HS-27A (cell line): ENCODE measurements at regions not wholly inside any gene's neighbourhood (a gene's known extent, or its start where the extent isn't known, plus 50 kb on each side); places are given as distances from the start of the nearest gene placed in this dataset.

ENCODE experiments used
- DNase-seq: peaks from one replicate; pipeline ENCODE4 v3.0.0-alpha.2; 2012; ENCODE audit warnings: low read depth, missing footprints

GRCh38 chr3:166205158-166205557 lies 367.9 kb upstream of the BCHE start:
- DNase-seq = no peak

DNA sequence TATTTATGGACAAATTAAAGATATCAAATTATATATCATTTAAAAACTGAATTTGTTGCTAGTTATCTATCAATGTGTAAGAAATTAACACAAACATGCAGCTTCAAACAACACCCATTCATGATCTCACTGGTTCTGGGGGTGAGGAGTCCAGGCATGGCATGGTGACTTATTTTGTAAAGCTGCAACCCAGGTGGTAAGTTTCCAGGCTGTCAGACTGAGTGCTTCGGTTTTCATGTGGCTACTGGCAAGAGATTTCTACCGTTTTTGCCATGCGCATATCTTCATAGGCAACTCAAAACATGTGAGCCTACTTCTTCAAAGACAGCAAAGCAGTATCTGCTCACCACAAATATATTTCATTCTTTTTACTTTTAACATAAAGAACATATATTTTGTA lies 364.3 kb upstream of the BCHE start:
- no peak for DNase-seq

- DNase-seq = no peak
Measured at GRCh38 chr3:166199491-166199890, 362.3 kb upstream of the BCHE start.

DNA sequence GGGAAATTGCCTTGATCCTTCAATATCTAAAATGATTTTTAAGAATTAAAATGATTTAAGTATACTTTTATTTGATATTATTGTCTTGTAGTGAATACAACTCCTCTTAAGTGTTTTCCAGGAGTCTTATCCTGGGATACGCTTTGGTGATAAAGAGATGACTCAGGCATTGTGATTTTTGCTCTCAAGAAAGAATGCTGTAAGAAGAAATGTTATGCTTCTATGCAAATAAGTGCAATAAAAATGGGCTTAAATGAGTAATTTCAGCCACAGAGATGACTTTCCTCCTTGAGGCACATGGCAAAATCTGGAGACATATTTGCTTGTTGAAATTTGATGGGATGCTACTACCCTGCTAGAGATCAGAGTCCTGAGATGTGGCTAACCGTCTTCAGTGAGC lies 358.6 kb upstream of the BCHE start:
- DNase-seq = no peak

- no peak for DNase-seq
Measured at GRCh38 chr3:166191411-166191810, 354.2 kb upstream of the BCHE start.

DNA sequence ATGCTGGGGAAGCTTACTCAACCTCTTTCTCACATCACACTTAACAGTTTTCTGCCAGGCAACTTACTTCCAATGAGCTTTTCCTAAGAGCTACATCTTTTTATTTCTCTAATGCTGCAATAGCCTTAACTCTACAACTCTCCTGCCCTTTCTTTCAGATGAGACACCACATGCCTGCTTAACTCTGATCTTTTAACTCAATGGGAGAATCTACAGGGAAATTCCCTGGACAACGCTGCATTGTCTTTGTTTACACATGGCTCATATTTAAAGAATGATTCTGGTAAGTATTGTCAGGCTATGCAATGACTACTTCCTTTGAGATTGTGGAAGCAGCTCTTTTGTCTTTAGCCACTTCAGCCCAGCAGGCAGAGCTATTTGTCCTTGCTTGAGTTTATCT lies 353.1 kb upstream of the BCHE start:
- no peak for DNase-seq

DNA sequence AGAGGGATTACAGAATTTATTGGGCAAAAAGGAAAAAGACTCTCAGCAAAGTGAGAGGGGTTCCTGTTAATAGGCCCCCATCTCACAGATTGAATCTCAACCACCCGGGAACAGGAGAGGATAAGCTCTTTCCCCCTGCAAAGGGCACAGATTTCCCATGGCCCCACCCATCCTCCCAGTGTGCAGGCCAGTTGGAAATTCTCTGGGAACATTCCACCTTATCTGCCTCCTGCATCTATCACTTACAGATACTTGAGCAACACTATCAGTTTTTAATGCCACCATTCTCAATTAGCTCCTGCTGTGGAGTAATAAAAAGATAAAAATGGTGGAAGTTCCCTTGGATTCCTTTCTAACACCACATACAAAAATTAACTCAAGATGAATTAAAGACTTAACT lies 350.0 kb upstream of the BCHE start:
- no peak for DNase-seq

- DNase-seq = no peak
Measured at GRCh38 chr3:166186003-166186402, 348.8 kb upstream of the BCHE start.

- no peak for DNase-seq
Measured at GRCh38 chr3:166177130-166177529, 339.9 kb upstream of the BCHE start.

DNA sequence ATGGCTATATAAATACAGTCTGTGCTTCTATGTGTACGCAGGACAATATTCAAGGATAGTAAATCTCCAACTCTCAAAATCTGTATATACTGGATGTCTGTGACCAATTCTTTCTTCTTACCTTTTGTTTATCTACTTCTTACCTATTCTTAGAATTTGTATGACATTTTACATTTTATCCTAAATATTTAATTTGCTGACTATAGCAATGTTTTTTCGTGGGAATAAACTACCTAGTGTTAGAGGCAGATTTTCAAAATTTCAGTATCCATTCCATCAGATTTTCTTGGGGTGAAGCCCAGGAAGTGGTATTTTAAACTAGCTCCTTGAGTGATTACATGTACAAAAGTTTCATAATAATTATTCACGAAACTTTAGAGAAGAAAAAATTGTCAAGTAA lies 334.5 kb upstream of the BCHE start:
- no peak for DNase-seq

DNA sequence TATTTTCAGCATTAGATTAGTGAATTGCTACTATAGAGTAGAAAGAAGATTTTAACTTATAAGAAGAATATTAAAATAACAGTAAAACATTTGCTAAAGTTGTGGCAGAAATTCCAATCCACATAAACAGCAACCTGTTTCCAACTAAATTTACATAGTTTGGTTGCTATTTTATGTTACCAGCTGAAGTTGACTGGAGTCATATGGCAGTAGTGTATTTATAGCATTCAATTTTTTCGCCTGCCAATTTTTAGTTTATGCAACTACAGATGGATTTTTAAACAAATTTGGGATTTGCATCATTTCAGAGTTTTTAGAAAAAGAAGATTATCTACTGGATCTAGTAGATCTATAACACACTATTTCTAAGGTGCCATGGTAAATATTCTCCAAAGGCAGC lies 332.5 kb upstream of the BCHE start:
- no peak for DNase-seq

- no peak for DNase-seq
Measured at GRCh38 chr3:166127969-166128368, 290.7 kb upstream of the BCHE start.

- DNase-seq = no peak
Measured at GRCh38 chr3:166125179-166125578, 288.0 kb upstream of the BCHE start.

- DNase-seq = no peak
Measured at GRCh38 chr3:166123576-166123975, 286.4 kb upstream of the BCHE start.

GRCh38 chr3:166123088-166123487 lies 285.9 kb upstream of the BCHE start:
- DNase-seq = no peak

DNA sequence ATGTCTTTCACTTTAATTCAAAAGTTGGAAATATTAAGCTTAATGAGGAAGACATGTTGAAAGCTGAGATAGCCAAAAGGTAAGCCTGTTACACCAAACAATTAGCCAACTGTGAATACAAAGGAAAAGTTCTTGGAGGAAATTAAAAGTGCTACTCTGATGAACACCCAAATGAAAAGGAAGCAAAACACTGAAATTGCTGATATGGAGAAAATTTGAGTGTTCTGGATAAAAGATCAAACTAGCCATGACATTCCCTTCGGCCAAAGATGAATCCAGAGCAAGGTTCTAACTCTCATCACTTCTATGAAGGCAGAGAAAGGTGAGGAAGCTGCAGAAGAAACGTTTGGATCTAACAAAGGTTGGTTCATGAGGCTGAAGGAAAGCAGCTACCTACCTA lies 280.8 kb upstream of the BCHE start:
- DNase-seq = no peak

DNA sequence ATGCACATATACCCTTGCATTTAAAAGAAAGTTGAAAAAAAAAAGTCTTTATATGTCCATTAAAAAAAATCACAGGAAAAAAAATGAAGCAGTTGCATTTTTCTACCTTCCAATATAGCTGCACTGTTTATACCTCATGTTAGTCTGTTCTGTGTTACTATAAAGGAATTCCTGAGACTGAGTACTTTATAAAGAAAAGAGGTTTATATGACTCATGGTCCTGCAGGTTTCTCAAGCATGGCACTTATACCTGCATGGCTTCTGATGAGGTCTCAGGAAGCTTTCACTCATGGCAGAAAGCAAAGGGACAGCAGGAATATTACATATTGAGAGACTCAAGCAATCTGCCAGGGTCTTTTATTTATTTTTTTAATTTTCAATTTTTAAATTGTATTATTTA lies 277.2 kb upstream of the BCHE start:
- DNase-seq = no peak

DNA sequence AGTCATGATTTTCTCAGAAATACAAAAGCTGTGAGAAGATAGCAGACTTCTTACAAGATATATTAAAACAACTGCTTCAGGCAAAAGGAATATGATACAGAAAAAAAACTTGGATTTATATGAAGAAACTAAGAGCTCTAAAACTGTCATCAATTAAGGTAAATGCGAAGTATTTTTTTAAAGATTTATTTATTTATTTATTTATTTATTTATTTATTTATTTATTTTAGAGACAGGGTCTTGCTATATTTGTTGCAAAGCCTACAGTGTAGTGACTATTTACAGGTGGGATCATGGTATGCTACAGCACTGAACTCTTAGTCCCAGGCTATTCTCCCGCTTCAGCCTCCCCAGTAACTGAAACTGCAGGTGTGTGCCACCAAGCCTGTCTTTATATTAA lies 274.3 kb upstream of the BCHE start:
- no peak for DNase-seq

DNA sequence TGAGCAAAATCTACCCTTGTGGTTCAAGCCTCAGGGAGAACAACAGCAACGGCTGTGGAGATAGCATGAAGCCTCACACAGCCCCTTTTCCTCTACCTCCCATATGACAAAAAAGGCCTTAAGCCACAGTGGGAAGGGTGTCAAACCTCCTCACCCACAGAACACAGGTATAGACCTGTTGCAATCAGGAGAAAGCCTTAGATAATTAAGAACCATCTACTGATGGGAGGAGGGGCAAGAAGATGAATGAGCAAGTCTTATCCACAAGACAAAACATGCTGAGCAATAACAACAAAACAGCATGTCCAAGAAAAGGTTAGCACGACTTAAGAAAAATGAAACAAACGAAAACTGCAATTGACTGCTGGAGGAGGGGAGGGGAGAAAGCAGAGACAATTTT lies 272.9 kb upstream of the BCHE start:
- DNase-seq = no peak

DNA sequence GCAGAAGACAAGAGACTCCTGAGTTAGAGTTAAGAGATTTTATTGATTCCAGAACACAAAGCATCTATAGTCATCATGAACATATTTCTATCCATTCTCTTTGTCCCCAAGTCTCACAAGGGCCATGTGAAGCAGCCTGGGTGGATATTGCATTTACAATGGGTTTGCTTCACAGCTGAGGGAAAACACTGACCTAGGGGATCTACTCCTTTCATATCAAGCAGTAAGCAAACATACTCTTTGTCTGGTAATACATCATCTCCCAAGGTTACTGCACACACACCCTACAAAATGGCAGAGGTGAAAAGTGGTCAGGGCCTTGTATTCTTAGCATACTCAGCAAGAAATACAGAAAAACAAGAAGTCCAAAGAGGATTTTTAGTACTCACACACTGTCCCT lies 267.7 kb upstream of the BCHE start:
- DNase-seq = no peak

DNA sequence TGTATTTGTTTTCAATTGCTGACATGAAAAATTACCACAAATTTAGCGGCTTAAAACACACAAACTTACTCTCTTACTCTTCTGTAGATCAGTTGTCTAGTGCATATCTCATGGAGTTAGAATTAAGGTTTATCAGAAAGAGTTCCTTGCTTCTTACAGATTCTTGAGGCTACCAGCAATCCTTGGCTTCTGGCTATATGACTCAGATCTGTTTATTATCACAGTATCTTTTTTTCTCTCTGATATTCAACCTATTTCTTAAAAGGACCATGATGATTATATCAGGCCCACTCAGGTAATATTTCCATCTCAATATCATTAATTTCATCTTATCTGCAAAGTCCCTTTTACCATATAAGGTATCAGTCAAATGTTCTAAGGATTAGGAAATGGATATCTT lies 263.5 kb upstream of the BCHE start:
- no peak for DNase-seq

DNA sequence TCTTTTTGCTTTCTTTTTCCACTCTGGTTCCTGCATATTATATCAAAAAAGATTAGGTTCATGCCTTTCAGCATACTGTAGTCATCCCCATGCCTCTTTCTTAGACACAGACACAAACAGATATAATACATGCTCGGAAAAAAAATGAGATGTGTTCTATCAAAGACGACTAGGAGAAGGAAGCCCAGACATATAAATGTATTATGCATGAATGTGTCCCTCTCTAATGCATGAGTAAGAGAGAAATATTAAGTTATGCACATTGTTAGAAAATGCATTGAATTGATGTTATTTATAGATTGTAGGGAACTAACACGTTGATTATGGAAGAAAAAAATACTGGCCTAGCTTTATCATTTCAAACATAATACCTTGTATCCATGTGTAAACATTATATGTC lies 252.4 kb upstream of the BCHE start:
- no peak for DNase-seq

GRCh38 chr3:166085164-166085856 lies 248.1 kb upstream of the BCHE start:
- DNase-seq = no peak

- DNase-seq = no peak
Measured at GRCh38 chr3:166080096-166080495, 242.9 kb upstream of the BCHE start.

DNA sequence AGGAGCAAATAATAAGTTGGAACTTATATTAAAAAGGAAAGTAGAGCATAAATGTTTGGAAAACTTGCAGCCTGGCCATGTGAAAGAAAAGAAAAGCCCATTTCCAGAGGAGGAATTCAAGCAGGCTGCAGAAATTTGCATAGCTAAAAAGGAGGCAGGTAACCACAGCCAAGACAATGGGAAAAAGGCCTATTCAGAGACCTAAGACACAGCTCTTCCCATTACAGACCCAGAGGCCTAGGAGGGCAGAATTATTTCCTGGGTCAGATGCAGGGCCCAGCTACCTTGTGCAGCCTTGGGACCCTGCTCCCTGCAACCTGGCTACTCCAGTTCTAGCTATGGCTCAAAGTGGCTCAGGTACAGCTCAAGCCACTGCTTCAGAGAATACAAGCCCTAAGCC lies 234.6 kb upstream of the BCHE start:
- DNase-seq = no peak
